ENCODE measurements at regions not wholly inside any gene's neighbourhood (a gene's known extent, or its start where the extent isn't known, plus 50 kb on each side); places are given as distances from the start of the nearest gene placed in this dataset.

- TF ChIP-seq, protein P1, sequence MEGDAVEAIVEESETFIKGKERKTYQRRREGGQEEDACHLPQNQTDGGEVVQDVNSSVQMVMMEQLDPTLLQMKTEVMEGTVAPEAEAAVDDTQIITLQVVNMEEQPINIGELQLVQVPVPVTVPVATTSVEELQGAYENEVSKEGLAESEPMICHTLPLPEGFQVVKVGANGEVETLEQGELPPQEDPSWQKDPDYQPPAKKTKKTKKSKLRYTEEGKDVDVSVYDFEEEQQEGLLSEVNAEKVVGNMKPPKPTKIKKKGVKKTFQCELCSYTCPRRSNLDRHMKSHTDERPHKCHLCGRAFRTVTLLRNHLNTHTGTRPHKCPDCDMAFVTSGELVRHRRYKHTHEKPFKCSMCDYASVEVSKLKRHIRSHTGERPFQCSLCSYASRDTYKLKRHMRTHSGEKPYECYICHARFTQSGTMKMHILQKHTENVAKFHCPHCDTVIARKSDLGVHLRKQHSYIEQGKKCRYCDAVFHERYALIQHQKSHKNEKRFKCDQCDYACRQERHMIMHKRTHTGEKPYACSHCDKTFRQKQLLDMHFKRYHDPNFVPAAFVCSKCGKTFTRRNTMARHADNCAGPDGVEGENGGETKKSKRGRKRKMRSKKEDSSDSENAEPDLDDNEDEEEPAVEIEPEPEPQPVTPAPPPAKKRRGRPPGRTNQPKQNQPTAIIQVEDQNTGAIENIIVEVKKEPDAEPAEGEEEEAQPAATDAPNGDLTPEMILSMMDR (IDR thresholded peaks at IDR 0.05; ENCODE audit: extremely low read depth, low read depth, low read length), result no peak
- DNase-seq (ENCODE audit: insufficient read length, low spot score, missing footprints), result no peak
- no peak overlapping the region for H3K4me2 ChIP-seq (ENCODE audit: insufficient read depth, low read length)
- no peaks in the 10 kb centered on the region for H3K79me2 ChIP-seq (ENCODE audit: insufficient read depth, low read length)
- H3K27ac ChIP-seq (ENCODE audit: low read depth, low read length), result no peak overlapping the region
- H4K20me1 ChIP-seq (ENCODE audit: insufficient read depth, low read length), result no peaks in the 10 kb centered on the region
- peaks cover 20% of the 10 kb centered on the region for H3K27me3 ChIP-seq (ENCODE audit: insufficient read depth, low read length)
- H3K4me3 ChIP-seq (ENCODE audit: insufficient read depth, low read length), result no peak overlapping the region
- H3K4me1 ChIP-seq (ENCODE audit: insufficient read depth, low read length), result no peaks in the 10 kb centered on the region
- H3K9me3 ChIP-seq (ENCODE audit: low read depth, low read length), result no peaks in the 10 kb centered on the region
- no peak overlapping the region for H2AFZ ChIP-seq (ENCODE audit: low read length)
- H3K36me3 ChIP-seq (ENCODE audit: insufficient read depth, low read length), result no peaks in the 10 kb centered on the region
Measured at GRCh38 chr2:65611488-65611887, 179.1 kb upstream of the SPRED2 start.

DNA sequence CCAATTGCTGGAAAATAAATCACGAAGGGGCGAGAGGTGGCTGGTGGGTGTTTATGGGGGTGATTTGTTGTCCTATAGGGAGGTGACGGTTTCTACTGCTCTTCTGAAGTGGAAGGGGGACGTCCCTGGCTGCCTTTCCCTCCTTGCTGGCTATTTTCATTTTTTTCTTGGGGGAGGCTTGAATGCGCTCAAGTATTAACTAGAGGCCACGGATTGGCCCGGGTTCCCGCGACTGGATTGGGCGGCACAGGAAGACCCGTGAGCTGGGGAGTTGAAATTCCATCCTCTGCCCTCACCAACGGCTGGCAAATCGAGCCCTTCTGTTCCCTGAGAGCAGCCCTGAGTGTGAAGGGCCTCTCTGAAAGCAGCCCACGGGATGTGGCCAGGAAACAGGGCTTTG, 176.5 kb upstream of the SPRED2 start:
- peak overlapping the region; percentile 18 for H3K4me2 ChIP-seq (ENCODE audit: insufficient read depth, low read length)
- no peak overlapping the region for H2AFZ ChIP-seq (ENCODE audit: low read length)
- no peaks in the 10 kb centered on the region for H3K4me1 ChIP-seq (ENCODE audit: insufficient read depth, low read length)
- DNase-seq (ENCODE audit: insufficient read length, low spot score, missing footprints), result peak; percentile 55
- no peak overlapping the region for H3K4me3 ChIP-seq (ENCODE audit: insufficient read depth, low read length)
- H4K20me1 ChIP-seq (ENCODE audit: insufficient read depth, low read length), result no peaks in the 10 kb centered on the region
- H3K79me2 ChIP-seq (ENCODE audit: insufficient read depth, low read length), result no peaks in the 10 kb centered on the region
- H3K27me3 ChIP-seq (ENCODE audit: insufficient read depth, low read length), result peaks cover 18% of the 10 kb centered on the region
- H3K36me3 ChIP-seq (ENCODE audit: insufficient read depth, low read length), result no peaks in the 10 kb centered on the region
- TF ChIP-seq, protein P1 (IDR thresholded peaks at IDR 0.05; ENCODE audit: extremely low read depth, low read depth, low read length), result no peak
- no peak overlapping the region for H3K27ac ChIP-seq (ENCODE audit: low read depth, low read length)
- no peaks in the 10 kb centered on the region for H3K9me3 ChIP-seq (ENCODE audit: low read depth, low read length)

GRCh38 chr2:65608466-65608865, 176.1 kb upstream of the SPRED2 start:
- DNase-seq (ENCODE audit: insufficient read length, low spot score, missing footprints), result no peak
- Histone ChIP-seq H2AFZ (ENCODE audit: low read length) (no peak overlapping the region), H3K4me3 (ENCODE audit: insufficient read depth, low read length) (no peak overlapping the region), H3K27ac (ENCODE audit: low read depth, low read length) (no peak overlapping the region), H3K79me2 (ENCODE audit: insufficient read depth, low read length) (no peaks in the 10 kb centered on the region), H3K4me2 (ENCODE audit: insufficient read depth, low read length) (no peak overlapping the region), H3K27me3 (ENCODE audit: insufficient read depth, low read length) (peaks cover 18% of the 10 kb centered on the region), H3K9me3 (ENCODE audit: low read depth, low read length) (no peaks in the 10 kb centered on the region), H4K20me1 (ENCODE audit: insufficient read depth, low read length) (no peaks in the 10 kb centered on the region), H3K4me1 (ENCODE audit: insufficient read depth, low read length) (no peaks in the 10 kb centered on the region), H3K36me3 (ENCODE audit: insufficient read depth, low read length) (no peaks in the 10 kb centered on the region)
- TF ChIP-seq, protein P1 (IDR thresholded peaks at IDR 0.05; ENCODE audit: extremely low read depth, low read depth, low read length), result no peak

GRCh38 chr2:65607662-65608305, 175.4 kb upstream of the SPRED2 start:
- no peaks in the 10 kb centered on the region for H3K9me3 ChIP-seq (ENCODE audit: low read depth, low read length)
- TF ChIP-seq, protein P1 (IDR thresholded peaks at IDR 0.05; ENCODE audit: extremely low read depth, low read depth, low read length), result no peak
- no peak for DNase-seq (ENCODE audit: insufficient read length, low spot score, missing footprints)
- H4K20me1 ChIP-seq (ENCODE audit: insufficient read depth, low read length), result no peaks in the 10 kb centered on the region
- peaks cover 18% of the 10 kb centered on the region for H3K27me3 ChIP-seq (ENCODE audit: insufficient read depth, low read length)
- no peak overlapping the region for H3K4me3 ChIP-seq (ENCODE audit: insufficient read depth, low read length)
- no peaks in the 10 kb centered on the region for H3K4me1 ChIP-seq (ENCODE audit: insufficient read depth, low read length)
- H3K79me2 ChIP-seq (ENCODE audit: insufficient read depth, low read length), result no peaks in the 10 kb centered on the region
- H3K36me3 ChIP-seq (ENCODE audit: insufficient read depth, low read length), result no peaks in the 10 kb centered on the region
- no peak overlapping the region for H2AFZ ChIP-seq (ENCODE audit: low read length)
- H3K27ac ChIP-seq (ENCODE audit: low read depth, low read length), result no peak overlapping the region
- no peak overlapping the region for H3K4me2 ChIP-seq (ENCODE audit: insufficient read depth, low read length)
